NCI-H2107 treated with DMSO at 0.1 percent for 48 hours (cell line): ENCODE measurements at regions not wholly inside any gene's neighbourhood (a gene's known extent, or its start where the extent isn't known, plus 50 kb on each side); places are given as distances from the start of the nearest gene placed in this dataset.

Experiments
- DNase-seq: peaks from one replicate; lab custom pipeline; 2025; ENCODE audit not compliant: unreplicated experiment; lab: John Stamatoyannopoulos, UW

GRCh38 chr6:44657206-44657819 is 269.8 kb downstream of the CDC5L start:
- DNase-seq = no peak

DNA sequence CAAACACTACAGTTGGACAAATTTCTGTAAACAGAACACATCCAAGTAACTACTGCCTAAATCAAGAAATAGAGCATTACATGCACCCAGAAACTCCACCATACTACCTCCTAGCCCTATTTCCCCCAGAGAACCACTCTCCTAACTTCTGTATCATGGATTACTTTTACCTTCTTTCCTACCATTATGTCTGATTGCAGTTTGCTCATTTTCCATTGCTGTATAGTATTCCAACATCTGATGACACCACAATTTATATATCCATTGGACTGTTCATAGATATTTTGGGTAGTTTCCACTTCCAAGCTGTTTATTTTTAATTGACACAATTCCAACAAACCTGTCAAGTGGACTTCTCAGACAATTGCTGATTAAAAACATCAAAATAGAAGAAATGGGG is 271.1 kb downstream of the CDC5L start:
- DNase-seq = no peak

- DNase-seq = no peak
Measured at GRCh38 chr6:44659726-44660125, 272.2 kb downstream of the CDC5L start.

GRCh38 chr6:44660561-44661220 is 273.2 kb downstream of the CDC5L start:
- DNase-seq = no peak

GRCh38 chr6:44661221-44662008 is 273.9 kb downstream of the CDC5L start:
- no peak for DNase-seq

- DNase-seq = no peak
Measured at GRCh38 chr6:44662461-44663121, 275.1 kb downstream of the CDC5L start.

- DNase-seq = no peak
Measured at GRCh38 chr6:44663860-44664634, 276.5 kb downstream of the CDC5L start.

GRCh38 chr6:44664716-44665115 is 277.2 kb downstream of the CDC5L start:
- DNase-seq = no peak

GRCh38 chr6:44665143-44665542 is 277.6 kb downstream of the CDC5L start:
- no peak for DNase-seq

DNA sequence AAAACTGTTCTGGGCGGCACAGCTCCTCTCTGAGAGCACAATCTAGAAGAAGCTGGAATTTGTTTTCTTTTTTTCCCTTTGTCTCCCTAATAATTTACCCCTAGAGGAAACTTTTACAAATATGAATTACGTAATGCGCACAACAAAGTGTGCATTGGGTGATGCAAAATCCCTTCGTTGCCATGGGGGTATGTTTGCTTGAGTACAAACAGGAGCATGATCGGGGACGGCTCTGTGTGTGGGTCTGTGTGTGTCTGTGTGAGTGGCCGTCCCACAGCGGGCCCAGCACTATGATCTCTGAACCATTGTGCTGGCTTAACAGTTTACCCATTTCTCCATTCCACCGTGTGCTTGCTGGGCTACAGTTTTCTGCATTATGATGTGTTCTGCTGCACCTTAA is 278.2 kb downstream of the CDC5L start:
- DNase-seq = no peak

- DNase-seq = no peak
Measured at GRCh38 chr6:44666324-44666723, 278.8 kb downstream of the CDC5L start.

GRCh38 chr6:44667226-44667625 is 279.7 kb downstream of the CDC5L start:
- no peak for DNase-seq

DNA sequence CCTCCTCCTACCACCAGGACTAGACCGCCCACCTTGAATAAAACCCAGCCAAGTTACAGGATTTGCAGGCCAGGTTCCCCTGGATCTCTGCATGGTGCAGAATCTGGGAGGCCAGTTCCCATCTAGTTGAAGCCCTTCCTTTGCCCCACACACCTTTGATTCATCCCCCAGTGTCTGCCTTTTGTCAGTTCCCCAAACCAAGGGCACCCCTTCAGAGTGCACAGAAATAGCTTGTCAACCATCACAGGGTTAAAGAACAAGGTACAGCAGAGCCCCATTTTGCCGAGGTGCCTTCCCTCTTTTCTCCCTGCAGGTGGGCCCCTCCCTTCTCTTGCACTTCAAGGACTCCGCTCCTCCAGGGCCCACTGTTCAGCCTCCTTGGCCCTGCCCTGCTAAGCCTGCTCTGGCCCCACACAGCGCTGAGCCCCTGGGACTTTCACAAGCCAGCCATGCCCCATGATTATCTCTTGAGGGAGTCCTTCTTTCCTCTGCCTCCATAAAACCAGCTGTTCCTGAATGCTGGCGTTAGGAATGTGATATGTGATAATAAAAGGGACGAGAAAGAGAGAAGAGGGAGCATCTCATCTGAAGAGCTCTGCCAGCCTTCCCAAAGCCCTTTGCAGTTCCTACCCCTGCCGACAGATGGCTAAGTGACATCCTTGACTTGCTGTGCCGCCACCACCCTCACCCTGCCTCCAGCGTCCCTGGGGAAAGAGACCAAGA is 280.3 kb downstream of the CDC5L start:
- no peak for DNase-seq

DNA sequence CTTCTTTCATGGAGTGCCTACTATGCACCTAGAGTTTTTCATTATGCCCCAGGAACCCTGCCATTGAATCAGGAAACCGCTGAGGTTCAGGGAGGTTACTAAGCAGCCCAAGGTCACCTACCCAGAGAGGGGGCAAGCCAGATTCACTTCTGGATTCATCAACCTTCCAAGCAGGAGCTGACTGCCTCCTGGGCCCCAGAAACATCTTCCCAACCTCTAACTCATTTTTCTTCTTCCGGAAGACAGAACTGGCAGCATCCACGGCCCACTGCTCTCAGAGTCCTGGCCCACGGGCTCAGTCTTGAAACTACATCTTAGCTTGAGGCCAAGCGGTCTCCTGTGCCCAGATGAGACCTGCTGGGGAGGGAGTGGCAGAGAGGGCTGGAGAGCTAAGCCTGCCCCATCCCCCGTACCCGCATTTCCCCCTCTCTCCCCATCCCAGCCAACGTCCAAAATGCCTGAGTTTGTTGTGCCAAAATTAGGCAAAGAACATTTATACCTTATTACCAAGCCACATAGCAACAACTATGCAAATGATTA is 281.0 kb downstream of the CDC5L start:
- DNase-seq = no peak

DNA sequence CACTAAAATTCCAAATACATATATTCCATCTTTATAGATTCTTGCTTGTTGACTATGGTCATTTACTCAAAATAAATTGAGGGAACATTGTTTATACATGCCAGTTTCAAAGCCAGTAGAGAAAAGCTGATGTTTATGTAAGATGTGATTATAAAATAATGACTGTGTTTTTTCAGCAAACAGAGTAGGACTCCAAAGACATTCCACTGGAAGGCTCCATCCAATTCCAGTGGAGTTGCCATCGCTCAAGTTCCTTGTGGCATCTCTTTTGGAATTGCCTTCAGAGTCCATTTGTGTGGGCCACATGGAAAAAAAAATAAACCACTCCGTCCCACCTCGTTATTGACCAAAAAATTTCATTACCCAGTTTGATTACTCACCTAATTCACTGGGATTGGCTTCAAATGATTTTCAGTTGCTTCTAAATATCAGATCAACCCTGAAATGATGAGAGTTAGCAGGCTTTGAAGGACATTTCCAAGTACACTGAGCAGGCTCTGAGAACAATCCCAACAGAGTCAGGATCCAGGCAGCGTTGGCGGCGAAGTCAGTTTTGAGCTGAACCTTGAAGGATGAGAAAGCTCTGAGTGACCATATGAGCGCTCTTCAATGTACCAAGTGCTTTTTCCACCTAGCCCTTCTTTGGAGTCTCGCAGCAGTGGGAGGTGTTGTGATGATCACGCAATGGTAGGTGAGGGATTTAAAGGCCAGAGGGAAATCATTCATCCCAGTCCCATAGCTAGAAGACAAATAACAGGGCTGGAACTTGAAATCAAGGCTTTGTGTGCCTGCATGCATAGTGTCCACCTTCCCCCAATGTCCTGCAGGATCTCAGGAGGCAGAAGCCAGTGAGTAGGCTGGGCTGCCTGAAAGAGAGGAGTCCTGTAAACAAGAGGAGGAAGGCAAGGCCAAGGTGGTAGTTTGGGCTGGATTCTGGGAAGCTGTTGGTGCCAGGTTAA is 281.7 kb downstream of the CDC5L start:
- DNase-seq = no peak

GRCh38 chr6:44670146-44670545 is 282.6 kb downstream of the CDC5L start:
- no peak for DNase-seq

- DNase-seq = no peak
Measured at GRCh38 chr6:44671333-44671732, 283.8 kb downstream of the CDC5L start.

DNA sequence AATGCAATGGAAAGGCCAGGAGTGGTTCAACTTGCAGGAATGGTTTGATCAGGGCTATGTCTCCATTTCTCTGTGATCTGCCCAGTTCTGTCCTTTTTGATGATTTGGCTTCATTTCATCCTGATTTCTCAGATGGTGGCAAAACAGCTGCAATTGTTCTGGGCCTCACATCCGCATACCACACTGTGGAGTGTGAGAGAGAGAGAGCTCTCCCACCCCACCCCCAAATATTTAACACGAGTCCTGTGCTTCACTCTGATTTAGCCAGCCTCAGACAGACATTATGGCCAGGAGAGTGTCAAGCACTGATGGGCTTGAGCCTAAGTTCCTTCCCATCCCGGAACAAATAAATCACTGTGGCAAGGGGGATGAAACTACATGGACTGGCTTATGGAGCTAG is 284.6 kb downstream of the CDC5L start:
- DNase-seq = no peak

DNA sequence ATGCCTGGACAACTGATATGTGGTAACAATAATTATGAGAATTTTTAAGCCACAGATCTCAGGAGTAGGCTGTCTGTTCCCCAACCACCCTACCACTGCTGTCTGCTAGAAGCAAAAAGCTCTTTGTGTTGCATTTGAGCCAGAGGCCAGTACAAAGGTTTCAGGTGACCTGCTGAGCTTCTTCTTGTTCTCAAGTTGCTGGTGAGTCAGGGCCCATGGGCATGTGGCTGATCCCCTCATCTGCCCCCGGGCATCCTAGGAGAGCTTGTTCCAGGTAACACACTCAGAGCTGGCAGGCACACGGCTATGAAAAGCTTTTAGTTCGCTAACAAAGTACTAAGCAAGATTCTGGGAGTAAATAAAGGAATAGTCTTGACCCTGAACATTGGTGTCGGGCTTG is 285.3 kb downstream of the CDC5L start:
- DNase-seq = no peak
